Anterior cingulate cortex (tissue), 58 donors: ENCODE measurements at regions not wholly inside any gene's neighbourhood (a gene's known extent, or its start where the extent isn't known, plus 50 kb on each side); places are given as distances from the start of the nearest gene placed in this dataset.
"Not testable (repeated sequence)": the region's sequence is repeated elsewhere in the genome, so short reads cannot be mapped to it uniquely, and the experiment has no call there.

Source experiments
- DNase-seq, 58 donors: peaks; one replicate each; lab custom pipeline; 2025; lab: John Stamatoyannopoulos, UW

DNA sequence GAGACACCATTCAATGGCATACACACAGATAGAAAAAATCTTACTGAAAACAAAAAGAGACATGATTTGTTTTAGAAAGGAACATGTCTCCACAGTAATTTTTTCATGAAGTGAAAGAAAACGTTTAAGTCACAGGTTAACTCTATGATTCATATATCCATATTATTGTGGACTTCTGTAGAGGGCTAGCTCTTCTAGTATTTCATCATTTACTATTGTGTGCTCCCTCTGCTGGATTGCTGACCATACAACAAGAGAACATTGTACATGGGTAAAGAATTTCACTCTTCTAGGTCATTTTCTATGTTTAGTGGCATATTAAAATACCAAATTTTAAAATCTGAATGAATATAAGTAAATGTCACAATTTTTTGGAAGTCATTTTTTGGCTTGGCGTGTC, 91.8 kb upstream of the POU3F4 start:
- no peak for DNase-seq

DNA sequence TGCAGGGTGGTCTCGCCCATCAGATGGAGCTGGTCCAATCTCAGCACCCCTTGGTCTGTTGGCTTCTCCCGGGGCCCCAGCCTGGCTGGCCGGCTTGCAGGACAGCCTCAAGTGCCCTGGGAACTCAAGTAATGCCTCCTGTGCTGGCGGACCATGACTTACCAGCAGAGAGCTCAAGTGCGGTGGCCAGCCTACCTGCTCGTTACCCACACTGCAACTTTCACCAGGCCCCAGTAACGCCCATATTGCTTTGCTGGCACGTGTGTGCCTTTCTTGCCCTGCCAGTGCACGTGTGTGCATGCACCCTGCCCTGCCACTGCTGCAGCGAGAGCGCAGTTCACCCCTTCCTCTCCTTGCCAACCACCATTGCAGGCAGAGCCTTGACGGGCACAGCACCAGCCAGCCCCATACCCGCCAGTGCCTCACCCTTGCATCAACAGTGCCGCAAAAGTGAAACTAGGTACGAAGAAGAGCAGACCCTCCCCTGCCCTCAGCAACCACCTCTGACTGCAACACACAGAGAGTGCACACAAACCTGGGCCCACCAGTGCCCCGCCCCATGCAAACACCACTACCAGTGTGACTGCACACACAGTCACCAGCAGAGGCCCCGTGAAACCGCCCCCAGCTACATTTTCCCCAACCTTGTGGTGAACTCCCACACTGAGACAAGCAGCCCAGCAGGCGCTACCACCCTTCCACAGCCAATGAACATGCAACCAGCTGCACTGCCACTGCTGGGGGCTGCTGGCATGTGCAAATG, 88.9 kb upstream of the POU3F4 start:
- peak in 1 of 58 donors; percentile 0 for DNase-seq

DNA sequence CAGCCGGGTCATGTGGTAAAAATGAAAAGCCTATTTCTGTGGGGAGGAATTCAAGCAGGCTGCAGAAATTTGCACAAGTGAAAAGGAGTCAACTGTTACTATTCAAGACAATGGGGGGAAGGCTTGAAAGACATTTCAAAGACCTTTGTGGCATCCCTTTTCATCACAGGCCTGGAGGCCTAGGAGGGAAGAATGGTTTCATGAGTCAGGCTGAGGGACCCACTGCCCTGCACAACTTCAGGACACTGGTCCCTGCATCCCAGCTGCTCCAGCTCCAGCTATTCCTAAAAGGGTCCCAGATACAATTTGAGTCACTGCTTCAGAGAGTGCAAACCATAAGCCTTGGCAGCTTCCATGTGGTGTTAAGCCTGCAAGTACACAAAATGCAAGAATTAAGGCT, 85.3 kb upstream of the POU3F4 start:
- no peak for DNase-seq

DNA sequence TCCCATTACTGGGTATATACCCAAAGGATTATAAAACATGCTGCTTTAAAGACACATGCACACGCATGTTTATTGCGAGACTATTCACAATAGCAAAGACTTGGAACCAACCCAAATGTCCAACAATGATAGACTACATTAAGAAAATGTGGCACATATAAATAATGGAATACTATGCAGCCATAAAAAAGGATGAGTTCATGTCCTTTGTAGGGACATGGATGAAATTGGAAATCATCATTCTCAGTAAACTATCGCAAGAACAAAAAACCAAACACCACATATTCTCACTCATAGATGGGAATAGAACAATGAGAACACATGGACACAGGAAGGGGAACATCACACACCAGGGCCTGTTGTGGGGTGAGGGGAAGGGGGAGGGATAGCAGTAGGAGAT, 65.5 kb upstream of the POU3F4 start:
- DNase-seq = not testable (repeated sequence)

DNA sequence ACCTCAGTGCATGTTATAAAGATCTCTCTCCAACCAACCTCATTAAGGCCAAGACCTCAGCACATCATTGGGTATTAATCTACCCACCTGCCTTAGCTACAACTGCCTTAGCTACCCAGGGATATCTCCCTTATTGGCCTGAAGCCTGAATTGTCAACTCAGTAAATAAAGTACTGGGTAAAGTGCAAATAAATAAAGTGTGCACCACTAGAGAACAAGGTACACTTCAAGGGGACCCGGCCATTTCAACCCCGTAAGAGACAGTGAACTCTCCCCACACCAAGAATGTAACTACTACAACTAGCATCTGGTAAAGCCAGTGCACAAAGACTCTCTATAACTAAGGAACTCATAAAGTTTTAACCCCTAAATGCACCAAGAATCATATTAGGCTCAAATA, 61.7 kb upstream of the POU3F4 start:
- DNase-seq = no peak
